Astrocyte (in vitro differentiated cells and primary cell): ENCODE measurements at regions not wholly inside any gene's neighbourhood (a gene's known extent, or its start where the extent isn't known, plus 50 kb on each side); places are given as distances from the start of the nearest gene placed in this dataset.

Source experiments
- EZH2 ChIP-seq: IDR thresholded peaks from 2 replicates; pipeline ENCODE4 v1.6.1; 2012; ENCODE audit warnings: mild to moderate bottlenecking, low read length, inconsistent platforms; ENCODE audit not compliant: insufficient read depth
- TF ChIP-seq, protein P1 (sequence below): IDR thresholded peaks from 2 replicates; pipeline ENCODE4 v1.5.1; 2011; ENCODE audit warnings: low read depth, mild to moderate bottlenecking, inconsistent platforms, low read length, moderate library complexity; ENCODE audit not compliant: insufficient read depth

DNA sequence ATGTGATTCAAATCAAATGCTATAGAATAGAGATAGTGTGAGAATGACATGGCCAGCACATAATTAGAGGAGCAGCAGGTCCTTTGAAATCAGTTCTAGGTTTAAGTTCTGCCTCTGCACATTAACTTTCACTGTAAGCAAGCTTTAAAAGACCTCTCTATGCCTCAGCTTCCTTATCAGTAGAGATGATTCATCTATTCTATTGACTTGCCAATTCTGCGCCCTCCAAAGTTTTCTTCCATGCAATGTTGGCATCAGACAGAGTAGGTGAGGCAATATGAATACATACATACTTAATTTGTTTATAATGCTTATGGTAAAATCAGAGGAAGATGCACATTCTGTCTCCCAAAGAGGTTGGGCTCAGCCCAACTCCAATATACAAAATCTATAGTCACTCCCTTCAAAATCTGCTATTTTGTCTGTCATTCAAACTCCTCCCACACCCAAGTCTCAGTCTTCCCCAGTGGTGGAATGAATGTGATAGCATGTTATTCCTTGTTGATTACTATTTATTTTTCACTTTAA lies 525.5 kb downstream of the RFC3 start:
- TF ChIP-seq, protein P1, sequence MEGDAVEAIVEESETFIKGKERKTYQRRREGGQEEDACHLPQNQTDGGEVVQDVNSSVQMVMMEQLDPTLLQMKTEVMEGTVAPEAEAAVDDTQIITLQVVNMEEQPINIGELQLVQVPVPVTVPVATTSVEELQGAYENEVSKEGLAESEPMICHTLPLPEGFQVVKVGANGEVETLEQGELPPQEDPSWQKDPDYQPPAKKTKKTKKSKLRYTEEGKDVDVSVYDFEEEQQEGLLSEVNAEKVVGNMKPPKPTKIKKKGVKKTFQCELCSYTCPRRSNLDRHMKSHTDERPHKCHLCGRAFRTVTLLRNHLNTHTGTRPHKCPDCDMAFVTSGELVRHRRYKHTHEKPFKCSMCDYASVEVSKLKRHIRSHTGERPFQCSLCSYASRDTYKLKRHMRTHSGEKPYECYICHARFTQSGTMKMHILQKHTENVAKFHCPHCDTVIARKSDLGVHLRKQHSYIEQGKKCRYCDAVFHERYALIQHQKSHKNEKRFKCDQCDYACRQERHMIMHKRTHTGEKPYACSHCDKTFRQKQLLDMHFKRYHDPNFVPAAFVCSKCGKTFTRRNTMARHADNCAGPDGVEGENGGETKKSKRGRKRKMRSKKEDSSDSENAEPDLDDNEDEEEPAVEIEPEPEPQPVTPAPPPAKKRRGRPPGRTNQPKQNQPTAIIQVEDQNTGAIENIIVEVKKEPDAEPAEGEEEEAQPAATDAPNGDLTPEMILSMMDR, result no peak
- TF ChIP-seq EZH2, result no peak
